Psoas muscle (tissue), 7 donors: ENCODE measurements at regions not wholly inside any gene's neighbourhood (a gene's known extent, or its start where the extent isn't known, plus 50 kb on each side); places are given as distances from the start of the nearest gene placed in this dataset.

Experiments used
- ATAC-seq, 4 donors: fragments of 200-7000 bp; cut with Tn5 transposase; one replicate each; pipeline ENCODE4 v1.9.1; 2020; ENCODE audit warnings: moderate library complexity in 3 of 4, mild to moderate bottlenecking in 2 of 4
- DNase-seq, 2 donors: peaks; one replicate each; pipeline ENCODE4 v3.0.0-alpha.2; 2020
- H3K27ac ChIP-seq: fragments of 200-600 bp; one replicate; pipeline ENCODE4 v1.8.0; 2022
- H3K27me3 ChIP-seq, 3 donors: fragments of 200-600 bp in 1 of 3; one replicate each; pipeline versions ENCODE4 v1.6.1 to v1.8.0; 2013 to 2022; ENCODE audit warnings: low read length in 2 of 3, mild to moderate bottlenecking in 2 of 3, moderate library complexity in 1 of 3; ENCODE audit not compliant: insufficient read depth in 3 of 3
- H3K36me3 ChIP-seq, 2 donors: fragments of 200-600 bp in 1 of 2; one replicate each; pipeline versions ENCODE4 v1.6.1 to v1.8.0; 2013 to 2022; ENCODE audit warnings: low read depth in 1 of 2, mild to moderate bottlenecking in 1 of 2, moderate library complexity in 1 of 2; ENCODE audit not compliant: insufficient read depth in 1 of 2
- H3K4me1 ChIP-seq: fragments of 200-600 bp; one replicate; pipeline ENCODE4 v1.8.0; 2022
- H3K4me3 ChIP-seq: fragments of 200-600 bp; one replicate; pipeline ENCODE4 v1.8.0; 2022; ENCODE audit warnings: mild to moderate bottlenecking
- H3K9me3 ChIP-seq: fragments of 200-600 bp; one replicate; pipeline ENCODE4 v1.8.0; 2022
- WGBS, 3 donors: extraction: QIAGEN DNeasy Blood & Tissue Kit; methylation state at CpG; one replicate each; pipeline versions ENCODE4 v1.1.6 to v1.1.7; 2013; 5-methylcytosine and 5-hydroxymethylcytosine counted together
- intact Hi-C, 2 donors: fragments of 100-400 bp; cut with DNase I; formaldehyde crosslinking; loops; one replicate each; pipeline versions ENCODE4 v1.11.0 to v1.14.2; 2022
- TF ChIP-seq, protein P1 (sequence below): fragments of 200-600 bp; IDR thresholded peaks from one replicate; pipeline ENCODE4 v1.8.0; 2022; ENCODE audit warnings: antibody characterized with exemption
- donor health status: healthy with polysubstance abuse.
- donor health status: DM: no; HTN: no; CAD: no; lungs with moderate emphysema.
- donor health status: Bipolar disorder and iron deficiency.
- donor health status: healthy.
- donor health status: DM: yes; HTN: yes; CAD: no.
- donor health status: DM: no; HTN: no; CAD: no.
- donor health status: DM: yes; HTN: yes; CAD: no.

DNA sequence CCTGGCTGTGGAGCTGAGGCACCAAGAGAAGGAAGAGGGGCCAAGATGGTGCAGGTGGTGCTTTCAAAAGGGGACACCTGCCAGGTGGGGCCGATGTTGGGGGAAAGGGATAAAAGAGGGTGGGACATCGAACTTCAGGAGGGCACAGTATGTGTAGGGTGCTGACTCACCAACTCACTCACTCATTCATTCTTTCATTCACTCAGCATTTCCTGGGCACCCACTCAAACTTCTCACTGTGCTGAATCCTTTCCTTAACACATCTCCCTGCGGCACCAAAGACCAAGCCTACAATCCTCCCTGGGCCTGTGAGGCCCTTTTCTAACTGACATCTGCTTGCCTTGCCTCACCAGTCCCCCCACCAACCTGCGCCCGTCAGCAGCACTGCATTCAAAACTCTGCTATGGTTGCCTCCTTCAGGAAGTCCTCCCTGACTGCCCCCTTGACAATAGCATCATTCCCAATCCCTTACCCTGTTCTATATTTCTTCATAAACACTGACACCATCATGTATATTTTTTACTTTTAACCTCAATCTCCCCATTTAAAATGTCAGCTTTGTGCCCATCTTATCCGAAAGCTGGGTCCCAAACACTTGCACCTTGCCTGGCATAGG, 246.6 kb downstream of the MN1 start:
- ATAC-seq = no peak
- H3K4me1 ChIP-seq = no peaks in the 10 kb centered on the region
- H3K9me3 ChIP-seq = no peaks in the 10 kb centered on the region
- intact Hi-C loops = no loop called here
- H3K36me3 ChIP-seq = no peaks in the 10 kb centered on the region
- TF ChIP-seq, protein P1, sequence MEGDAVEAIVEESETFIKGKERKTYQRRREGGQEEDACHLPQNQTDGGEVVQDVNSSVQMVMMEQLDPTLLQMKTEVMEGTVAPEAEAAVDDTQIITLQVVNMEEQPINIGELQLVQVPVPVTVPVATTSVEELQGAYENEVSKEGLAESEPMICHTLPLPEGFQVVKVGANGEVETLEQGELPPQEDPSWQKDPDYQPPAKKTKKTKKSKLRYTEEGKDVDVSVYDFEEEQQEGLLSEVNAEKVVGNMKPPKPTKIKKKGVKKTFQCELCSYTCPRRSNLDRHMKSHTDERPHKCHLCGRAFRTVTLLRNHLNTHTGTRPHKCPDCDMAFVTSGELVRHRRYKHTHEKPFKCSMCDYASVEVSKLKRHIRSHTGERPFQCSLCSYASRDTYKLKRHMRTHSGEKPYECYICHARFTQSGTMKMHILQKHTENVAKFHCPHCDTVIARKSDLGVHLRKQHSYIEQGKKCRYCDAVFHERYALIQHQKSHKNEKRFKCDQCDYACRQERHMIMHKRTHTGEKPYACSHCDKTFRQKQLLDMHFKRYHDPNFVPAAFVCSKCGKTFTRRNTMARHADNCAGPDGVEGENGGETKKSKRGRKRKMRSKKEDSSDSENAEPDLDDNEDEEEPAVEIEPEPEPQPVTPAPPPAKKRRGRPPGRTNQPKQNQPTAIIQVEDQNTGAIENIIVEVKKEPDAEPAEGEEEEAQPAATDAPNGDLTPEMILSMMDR = no peak
- DNase-seq = no peak
- WGBS, 3 donors = 80 to 86% (median 82%) methylated on average over 6 of the region's 6 CpGs
- no peaks in the 10 kb centered on the region for H3K27me3 ChIP-seq
- no peak overlapping the region for H3K27ac ChIP-seq
- no peak overlapping the region for H3K4me3 ChIP-seq

DNA sequence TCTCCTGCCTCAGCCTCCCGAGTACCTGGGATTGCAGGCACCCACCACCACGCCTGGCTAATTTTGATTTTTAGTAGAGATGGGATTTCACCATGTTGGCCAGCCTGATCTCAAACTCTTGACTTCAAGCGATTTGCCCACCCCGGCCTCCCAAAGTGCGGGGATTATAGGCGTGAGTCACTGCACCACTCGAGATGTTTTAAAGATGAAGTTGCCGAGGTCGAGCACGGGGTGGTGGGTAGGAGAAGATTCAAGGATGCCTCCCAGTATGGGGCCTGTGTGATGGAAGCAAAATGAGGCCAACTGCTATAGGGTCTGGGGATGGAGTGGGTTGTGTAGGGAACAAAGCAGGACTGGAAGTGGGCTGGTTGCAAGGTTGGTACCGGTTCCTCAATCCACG, 245.2 kb downstream of the MN1 start:
- H3K4me3 ChIP-seq = no peak overlapping the region
- intact Hi-C loops = no loop called here
- 83 to 93% (median 88%) methylated on average over 12 of the region's 12 CpGs for WGBS, 3 donors
- no peak overlapping the region for H3K27ac ChIP-seq
- H3K27me3 ChIP-seq = no peaks in the 10 kb centered on the region
- TF ChIP-seq, protein P1 = no peak
- ATAC-seq (no peak), DNase-seq (no peak)
- no peaks in the 10 kb centered on the region for H3K9me3 ChIP-seq
- no peaks in the 10 kb centered on the region for H3K4me1 ChIP-seq
- H3K36me3 ChIP-seq = no peaks in the 10 kb centered on the region

DNA sequence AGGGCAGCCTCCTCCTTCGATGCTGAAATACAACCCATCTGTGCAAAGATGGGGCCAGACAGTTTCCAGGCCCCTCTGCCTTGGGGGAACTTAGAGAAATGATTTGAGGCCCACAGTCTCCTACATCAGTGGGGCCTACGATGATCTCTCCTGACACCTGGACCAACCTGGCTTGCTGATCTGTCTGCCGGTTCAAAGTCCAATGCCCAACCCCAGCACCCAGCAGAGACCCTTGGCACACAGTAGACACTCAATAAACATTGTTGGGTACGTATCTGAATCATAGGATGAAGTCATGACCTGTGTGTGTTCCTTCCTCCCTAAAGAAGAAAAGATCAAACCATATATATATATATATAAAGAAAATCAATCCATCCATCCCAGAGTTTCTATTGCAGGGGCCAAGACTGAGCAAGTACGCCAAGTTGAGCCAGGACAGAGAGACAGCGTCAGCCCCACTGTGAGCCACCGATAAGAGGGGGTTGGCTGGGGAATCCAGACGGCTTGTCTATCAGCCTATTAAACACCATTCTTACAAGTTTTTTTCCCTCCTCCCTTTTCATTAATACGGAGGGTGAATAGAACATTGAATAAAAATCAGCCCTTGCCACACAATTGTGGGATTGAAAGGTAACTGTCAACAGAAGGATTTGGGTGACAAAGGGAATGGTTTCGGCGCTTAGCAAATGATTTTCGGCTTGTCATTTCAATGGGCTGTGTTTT, 244.1 kb downstream of the MN1 start:
- Histone ChIP-seq H3K4me3 (no peak overlapping the region), H3K27me3 (no peaks in the 10 kb centered on the region), H3K4me1 (no peaks in the 10 kb centered on the region), H3K36me3 (no peaks in the 10 kb centered on the region), H3K27ac (no peak overlapping the region), H3K9me3 (no peaks in the 10 kb centered on the region)
- TF ChIP-seq, protein P1 = no peak
- ATAC-seq = no peak
- intact Hi-C loops = no loop called here
- 78 to 84% (median 81%) methylated on average over 12 of the region's 12 CpGs for WGBS, 3 donors
- no peak for DNase-seq

DNA sequence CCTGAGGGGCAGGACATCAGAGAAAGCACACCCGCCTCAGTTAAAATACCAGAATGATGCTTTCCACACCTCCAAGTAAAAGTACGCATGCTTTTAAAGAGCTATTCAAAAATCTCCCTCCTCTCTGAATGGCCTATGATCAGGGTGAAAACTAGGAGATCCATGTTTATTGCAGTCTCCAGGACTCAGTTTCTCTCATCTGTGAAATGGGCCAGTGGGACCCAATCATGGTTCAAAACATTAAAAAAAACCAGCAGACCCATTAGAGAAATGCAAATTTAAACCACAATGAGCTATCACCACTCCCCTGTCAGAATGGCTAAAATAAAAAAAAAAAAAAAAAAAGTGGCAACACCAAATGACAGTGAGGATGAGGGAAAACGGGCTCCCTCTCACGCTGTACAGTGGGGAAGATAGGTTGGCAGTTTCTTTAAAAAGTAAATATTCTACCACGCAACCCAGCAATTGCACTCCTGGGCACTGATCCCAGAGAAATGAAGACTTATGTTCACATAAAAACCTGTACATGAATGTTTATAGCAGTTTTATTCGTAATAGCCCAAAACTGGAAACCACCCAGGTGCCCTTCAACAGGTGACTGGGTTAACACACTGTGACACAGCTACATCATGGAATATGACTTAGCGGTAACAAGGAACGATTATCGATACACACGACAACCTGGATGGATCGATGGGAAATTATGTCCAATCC, 242.7 kb downstream of the MN1 start:
- 85 to 89% (median 87%) methylated on average over 11 of the region's 11 CpGs for WGBS, 3 donors
- Histone ChIP-seq H3K9me3 (no peaks in the 10 kb centered on the region), H3K36me3 (no peaks in the 10 kb centered on the region), H3K27me3 (no peaks in the 10 kb centered on the region), H3K4me1 (no peaks in the 10 kb centered on the region), H3K27ac (no peak overlapping the region), H3K4me3 (no peak overlapping the region)
- TF ChIP-seq, protein P1 = no peak
- ATAC-seq = no peak
- DNase-seq = no peak
- intact Hi-C loops = no loop called here
